Mucosa of descending colon (tissue), 3 donors: ENCODE measurements at regions not wholly inside any gene's neighbourhood (a gene's known extent, or its start where the extent isn't known, plus 50 kb on each side); places are given as distances from the start of the nearest gene placed in this dataset.

ENCODE experiments used
- ATAC-seq: fragments of 200-7000 bp; cut with Tn5 transposase; one replicate; pipeline ENCODE4 v1.9.1; 2020; ENCODE audit warnings: mild to moderate bottlenecking, moderate library complexity
- DNase-seq, 3 donors: peaks; one replicate each; pipeline ENCODE4 v3.0.0-alpha.2; 2020
- H3K36me3 ChIP-seq: fragments of 200-600 bp; one replicate; pipeline ENCODE4 v1.8.0; 2021; ENCODE audit warnings: low read depth, mild to moderate bottlenecking
- H3K4me1 ChIP-seq: fragments of 200-600 bp; one replicate; pipeline ENCODE4 v1.8.0; 2021; ENCODE audit warnings: low read depth, mild to moderate bottlenecking
- H3K4me3 ChIP-seq: fragments of 200-600 bp; one replicate; pipeline ENCODE4 v1.8.0; 2021; ENCODE audit warnings: mild to moderate bottlenecking
- H3K9me3 ChIP-seq: fragments of 200-600 bp; one replicate; pipeline ENCODE4 v1.8.0; 2021; ENCODE audit warnings: mild to moderate bottlenecking
- CTCF ChIP-seq: fragments of 200-600 bp; IDR thresholded peaks from one replicate; pipeline ENCODE4 v1.8.0; 2022; ENCODE audit warnings: antibody characterized with exemption, mild to moderate bottlenecking
- intact Hi-C, 2 donors: fragments of 100-400 bp; cut with DNase I in 1 of 2; cut with micrococcal nuclease in 1 of 2; formaldehyde crosslinking; loops; one replicate each; pipeline versions ENCODE4 v1.11.0 to v1.11.1; 2022; cut with DNase I, micrococcal nuclease
- donor health status: DM: no; HTN: no; CAD: no; lungs with moderate emphysema.
- donor health status: DM: no; HTN: no; CAD: no.
- donor health status: DM: no; HTN: yes; CAD: no.

- H3K4me1 ChIP-seq = peaks cover 7% of the 10 kb centered on the region
- intact Hi-C loops = no loop called here
These were observed 72.6 kb upstream of the SERP2 start for GRCh38 chr13:44300895-44301638.

GRCh38 chr13:44301639-44302015 lies 72.0 kb upstream of the SERP2 start:
- intact Hi-C loops = no loop called here

More at GRCh38 chr13:44300895-44301638, 72.6 kb upstream of the SERP2 start:
- ATAC-seq = peak; percentile 42
- Histone ChIP-seq H3K4me3 (no peak overlapping the region), H3K36me3 (no peaks in the 10 kb centered on the region), H3K9me3 (no peaks in the 10 kb centered on the region)
- DNase-seq = no peak
- TF ChIP-seq CTCF = no peak

GRCh38 chr13:44302233-44302632 lies 71.4 kb upstream of the SERP2 start:
- intact Hi-C loops = no loop called here
- ATAC-seq = no peak
- Histone ChIP-seq H3K9me3 (no peaks in the 10 kb centered on the region), H3K4me3 (no peak overlapping the region), H3K36me3 (no peaks in the 10 kb centered on the region), H3K4me1 (peaks cover 16% of the 10 kb centered on the region)
- no peak for DNase-seq
- TF ChIP-seq CTCF = no peak

More at GRCh38 chr13:44301639-44302015, 72.0 kb upstream of the SERP2 start:
- no peak for ATAC-seq
- no peaks in the 10 kb centered on the region for H3K36me3 ChIP-seq
- H3K4me1 ChIP-seq = peaks cover 13% of the 10 kb centered on the region
- H3K9me3 ChIP-seq = no peaks in the 10 kb centered on the region
- no peak for TF ChIP-seq CTCF
- DNase-seq = no peak
- H3K4me3 ChIP-seq = no peak overlapping the region

- ATAC-seq (no peak), DNase-seq (no peak)
- Histone ChIP-seq H3K4me1 (peaks cover 21% of the 10 kb centered on the region), H3K4me3 (no peak overlapping the region), H3K9me3 (no peaks in the 10 kb centered on the region), H3K36me3 (no peaks in the 10 kb centered on the region)
- intact Hi-C loops = no loop called here
- no peak for TF ChIP-seq CTCF
These were observed 70.6 kb upstream of the SERP2 start for GRCh38 chr13:44302940-44303575.

- DNase-seq (no peak), ATAC-seq (no peak)
- Histone ChIP-seq H3K4me1 (peaks cover 28% of the 10 kb centered on the region), H3K4me3 (no peak overlapping the region), H3K36me3 (no peaks in the 10 kb centered on the region), H3K9me3 (no peaks in the 10 kb centered on the region)
- no peak for TF ChIP-seq CTCF
- intact Hi-C loops = no loop called here
These were observed 69.8 kb upstream of the SERP2 start for GRCh38 chr13:44303681-44304432.
